CD4-positive, alpha-beta T cell treated with Interleukin-21 for 1 hour (primary cell): ENCODE measurements at regions not wholly inside any gene's neighbourhood (a gene's known extent, or its start where the extent isn't known, plus 50 kb on each side); places are given as distances from the start of the nearest gene placed in this dataset.

Experiments
- DNase-seq: peaks from one replicate; pipeline ENCODE4 v3.0.0-alpha.2; 2020

DNA sequence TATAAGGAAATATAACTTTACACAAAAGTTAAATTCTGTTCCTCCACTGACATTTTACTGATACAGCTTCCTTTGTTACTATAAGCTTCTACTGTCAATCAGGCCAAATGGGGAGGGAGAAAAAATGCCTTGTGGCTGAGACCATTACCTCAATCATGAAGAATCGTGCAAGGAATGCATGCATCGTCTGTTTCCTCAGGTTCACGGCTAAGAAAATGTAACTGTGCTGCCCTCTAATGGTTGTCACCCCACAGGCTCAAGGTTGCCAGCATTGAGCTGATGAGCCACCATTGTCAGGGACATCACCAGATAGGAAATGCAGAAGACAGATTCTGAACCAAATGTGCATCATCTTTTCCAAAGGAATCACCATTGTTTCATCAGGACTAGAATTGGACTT, 426.9 kb downstream of the CDH2 start:
- DNase-seq, result no peak

DNA sequence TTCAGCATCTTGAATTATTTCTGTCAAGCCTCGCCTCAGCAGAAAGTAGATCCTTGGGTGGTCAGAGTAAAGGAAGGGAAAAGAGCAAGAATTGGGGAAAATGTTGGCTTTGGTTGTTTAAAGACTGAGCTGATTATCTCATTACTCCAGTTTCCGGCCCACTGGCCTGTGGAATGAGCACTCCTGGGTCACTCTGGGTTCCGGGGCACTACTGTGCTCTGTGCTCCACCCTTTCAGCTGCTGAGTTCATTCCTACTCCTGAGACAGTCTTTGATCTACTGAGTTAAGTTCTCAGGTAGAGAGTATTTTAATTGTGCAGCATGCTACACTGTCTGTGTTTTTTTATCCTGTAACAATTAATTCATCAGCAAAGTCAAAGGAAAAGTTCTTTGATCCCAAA, 427.7 kb downstream of the CDH2 start:
- no peak for DNase-seq

DNA sequence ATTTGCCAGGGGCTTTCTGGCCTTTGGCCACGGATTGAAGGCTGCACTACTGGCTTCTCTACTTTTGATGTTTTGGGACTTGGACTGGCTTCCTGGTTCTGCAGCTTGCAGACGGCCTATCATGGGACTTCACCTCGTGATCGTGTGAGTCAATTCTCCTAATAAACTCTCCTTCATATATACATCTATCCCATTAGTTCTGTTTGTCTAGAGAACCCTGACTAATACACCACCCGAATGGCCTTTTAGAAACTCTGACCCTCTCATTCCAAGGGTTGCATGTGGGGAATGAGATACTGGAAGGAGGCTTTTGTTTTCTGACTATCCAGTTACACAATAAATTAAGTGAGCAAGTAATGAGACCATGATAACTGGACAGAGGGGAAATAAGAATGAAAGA, 430.7 kb downstream of the CDH2 start:
- DNase-seq, result no peak

DNA sequence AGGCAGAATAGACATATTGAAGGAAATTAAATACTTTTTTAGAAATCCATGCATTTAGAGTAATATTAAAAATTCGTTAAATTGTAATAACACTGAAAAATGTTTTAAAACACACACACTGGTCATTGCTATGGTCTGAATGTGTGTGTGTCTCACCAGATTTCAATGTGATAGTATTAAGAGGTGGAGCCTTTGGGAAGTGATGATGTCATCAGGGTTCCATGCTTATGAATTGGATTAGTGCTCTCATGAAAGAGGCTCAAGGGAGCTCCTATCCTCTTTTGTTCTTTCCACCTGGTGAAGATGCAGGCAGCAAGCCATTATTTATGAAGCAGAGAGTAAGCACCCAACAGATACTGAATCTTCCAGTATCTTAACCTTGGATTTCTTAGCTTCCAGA, 441.8 kb downstream of the CDH2 start:
- no peak for DNase-seq

DNA sequence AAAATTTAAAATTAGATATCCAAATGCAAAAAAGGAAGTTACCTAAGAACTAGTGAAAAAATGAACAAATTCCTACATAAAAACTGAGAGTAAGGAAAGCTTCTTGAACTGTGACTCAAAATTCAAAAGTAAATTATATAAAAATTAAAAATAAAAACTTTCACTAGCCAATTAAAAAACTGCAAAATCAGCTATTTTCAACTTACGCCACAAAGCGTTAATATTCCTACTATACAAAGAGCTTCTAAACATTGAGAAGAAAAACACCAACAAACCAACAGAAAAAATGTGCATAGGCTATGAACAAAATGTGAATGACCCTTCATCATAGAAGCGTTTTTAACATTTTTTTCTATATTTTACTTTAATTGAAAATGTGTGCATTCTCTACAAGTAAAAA, 445.7 kb downstream of the CDH2 start:
- DNase-seq, result no peak

DNA sequence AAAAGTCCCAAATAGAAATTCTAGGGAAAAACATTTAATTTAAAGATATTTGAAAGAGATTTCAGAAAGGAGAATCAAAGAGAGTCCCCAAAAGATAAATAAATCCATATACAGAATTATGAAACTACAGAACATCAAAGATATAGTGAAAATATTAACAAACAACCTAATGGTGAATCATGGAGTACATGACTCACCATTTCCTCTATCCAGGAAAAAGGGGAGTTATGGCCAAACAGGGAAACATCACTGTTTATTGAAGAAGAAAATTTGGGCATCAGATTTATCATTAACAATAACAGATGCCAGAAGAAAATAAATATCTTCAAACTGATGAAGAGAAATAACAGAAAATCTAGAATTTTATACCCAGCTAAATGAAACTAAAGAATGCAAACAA, 448.3 kb downstream of the CDH2 start:
- DNase-seq, result no peak

DNA sequence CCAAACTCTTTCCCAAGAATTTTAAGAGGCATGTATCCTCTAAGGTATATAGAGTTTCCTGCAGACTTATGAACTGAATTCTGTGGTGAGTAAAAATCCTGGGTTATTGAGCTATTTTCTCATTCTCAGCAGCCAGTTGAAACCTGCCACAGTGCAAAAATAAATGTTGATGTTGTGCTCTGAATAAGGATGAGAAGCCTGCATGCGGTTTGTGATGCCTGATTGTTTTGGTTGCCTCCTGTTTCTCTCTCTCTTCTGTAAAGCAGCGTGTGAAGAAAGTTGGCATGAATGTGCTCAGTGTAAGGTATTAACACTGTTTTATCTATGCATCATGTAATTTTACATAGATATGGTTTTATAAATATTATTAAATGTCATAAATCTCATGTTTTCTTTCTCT, 452.6 kb downstream of the CDH2 start:
- no peak for DNase-seq

DNA sequence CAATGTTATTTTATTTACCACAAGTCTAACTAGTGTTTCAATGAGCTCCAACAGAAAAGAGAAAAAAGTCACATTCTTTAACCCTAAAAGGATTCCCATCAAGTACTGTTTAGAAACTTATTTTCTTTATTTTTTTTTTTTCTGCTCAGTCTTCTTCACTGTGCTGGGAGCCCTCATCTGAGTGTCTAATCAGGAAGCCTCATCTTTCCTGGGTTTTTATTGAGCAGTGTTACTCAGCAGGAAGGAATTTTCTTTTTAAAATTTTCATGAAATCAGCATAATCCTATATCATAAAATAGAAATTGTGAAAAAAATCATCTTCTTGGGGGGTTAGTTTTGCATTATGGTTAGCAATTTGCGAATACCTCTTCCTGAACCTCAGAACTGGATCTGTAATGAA, 453.8 kb downstream of the CDH2 start:
- DNase-seq, result no peak

DNA sequence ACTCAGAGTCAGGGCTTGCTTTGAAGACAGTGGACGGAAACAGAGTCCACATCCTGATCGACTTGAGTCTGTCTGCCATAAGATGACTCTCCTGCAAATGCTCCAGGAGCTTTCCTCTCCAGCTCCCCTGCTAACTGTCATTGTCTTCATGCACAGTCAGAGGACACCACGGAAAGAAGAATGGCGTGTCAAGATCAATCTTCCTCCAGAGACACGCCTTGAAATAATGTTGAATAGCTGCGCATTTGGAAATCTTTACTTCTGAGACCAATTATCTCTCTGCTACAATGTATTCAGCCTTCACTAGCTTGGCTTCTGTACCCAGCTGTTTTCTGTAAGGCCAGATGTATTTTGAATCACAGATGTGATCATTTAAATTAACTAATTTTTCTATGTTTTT, 457.2 kb downstream of the CDH2 start:
- no peak for DNase-seq

DNA sequence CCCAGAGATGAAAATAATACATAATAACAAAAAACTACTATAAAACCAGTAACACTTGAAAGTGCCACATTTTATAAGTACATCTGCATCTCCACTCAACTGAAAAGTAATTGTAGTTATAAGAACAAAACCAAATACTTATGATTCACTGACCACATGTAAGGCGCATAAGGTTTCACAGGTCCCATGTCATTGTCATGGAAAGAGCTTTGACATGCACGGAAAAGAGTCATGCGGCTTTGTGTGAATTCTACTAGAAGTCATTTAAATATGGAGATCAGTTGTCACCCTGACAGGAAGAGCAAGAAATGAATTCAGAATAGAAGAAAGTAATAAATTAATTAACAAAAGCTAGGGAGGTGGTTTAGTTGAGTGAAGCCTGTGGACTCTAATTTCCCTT, 459.1 kb downstream of the CDH2 start:
- DNase-seq, result no peak

DNA sequence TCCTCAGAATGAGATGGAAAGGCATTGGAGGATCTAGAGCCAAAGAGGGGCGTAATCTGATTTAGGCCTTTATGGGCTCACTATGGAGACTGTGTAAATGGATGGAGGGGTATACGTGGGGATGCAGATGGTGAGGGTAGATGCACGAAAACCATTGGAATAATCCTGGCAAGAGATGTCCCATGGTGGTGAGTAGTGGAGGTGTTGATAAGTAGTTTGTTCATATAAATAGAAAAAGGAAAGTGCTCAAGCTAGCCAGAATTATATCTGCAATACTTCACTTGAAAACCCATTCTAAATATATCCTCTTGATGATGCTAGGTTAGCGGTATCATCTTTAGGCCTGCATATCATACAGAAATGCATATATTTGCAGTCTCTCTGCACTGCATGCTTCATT, 459.7 kb downstream of the CDH2 start:
- no peak for DNase-seq

DNA sequence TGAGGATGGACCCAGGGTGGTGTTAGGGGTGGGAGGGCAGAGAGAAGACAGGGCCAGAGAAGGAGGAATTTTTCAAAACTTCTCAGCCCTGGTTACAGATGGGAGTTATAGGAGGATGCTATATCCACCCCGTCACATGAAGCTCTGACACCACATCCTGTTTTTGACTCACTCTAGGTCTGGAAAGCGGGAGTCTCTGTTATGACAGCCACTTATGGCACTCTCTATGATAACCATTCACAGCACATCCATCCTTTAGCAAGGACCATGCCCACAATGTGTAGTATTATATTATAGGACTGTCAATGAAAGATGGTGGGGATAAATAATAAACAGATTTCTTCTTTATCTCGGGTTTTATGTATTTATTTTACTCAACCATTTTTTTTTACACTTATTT, 461.2 kb downstream of the CDH2 start:
- DNase-seq, result no peak

DNA sequence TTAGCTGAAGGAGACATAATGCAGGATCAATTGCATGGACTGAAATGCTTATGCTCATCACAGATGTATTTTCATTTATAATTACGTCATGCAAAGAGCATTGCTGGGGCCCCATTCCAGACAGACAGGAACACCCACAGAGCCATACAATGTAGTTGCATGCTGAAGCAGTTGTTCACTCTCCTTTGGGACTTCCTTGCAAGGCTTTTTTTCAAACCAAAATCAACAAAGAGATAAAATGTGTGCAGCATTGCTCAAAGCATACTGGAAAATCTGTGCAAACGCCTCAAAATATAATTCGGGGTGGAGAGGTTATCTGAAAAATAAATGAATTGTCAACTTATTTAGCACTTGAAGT, 463.2 kb downstream of the CDH2 start:
- DNase-seq, result no peak

DNA sequence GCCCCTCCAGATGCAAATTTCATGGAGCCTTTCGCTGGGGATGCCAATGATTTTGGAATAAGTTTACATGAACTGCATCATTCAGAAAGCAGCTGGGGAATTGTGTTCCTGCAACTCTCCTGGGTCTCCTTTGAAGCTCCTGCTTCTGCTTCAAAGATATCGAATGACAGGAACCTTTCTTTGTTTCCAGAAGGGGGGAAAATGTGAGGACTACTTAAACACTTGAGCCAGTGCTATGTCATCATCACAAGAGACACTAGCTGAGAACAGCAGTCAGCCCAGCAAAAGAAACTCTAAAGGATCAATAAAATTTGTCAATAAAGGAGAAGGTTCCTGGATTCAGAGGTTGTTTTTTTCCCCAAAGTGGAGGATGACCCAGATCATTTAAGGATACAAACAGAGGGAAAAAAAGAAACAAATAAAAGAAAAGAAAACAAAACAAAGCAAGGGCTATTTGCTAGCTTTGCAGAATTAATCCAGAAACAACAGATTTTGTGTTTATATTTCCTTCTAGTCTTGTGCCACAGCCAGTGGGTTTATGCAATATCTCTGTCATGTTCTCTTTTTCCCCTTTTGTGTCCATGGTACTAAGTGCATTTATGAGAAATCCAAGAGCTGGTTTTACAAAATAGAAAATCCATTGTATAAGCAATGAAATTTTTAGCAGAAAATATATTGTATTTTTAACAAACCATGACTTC, 463.7 kb downstream of the CDH2 start:
- DNase-seq, result no peak

DNA sequence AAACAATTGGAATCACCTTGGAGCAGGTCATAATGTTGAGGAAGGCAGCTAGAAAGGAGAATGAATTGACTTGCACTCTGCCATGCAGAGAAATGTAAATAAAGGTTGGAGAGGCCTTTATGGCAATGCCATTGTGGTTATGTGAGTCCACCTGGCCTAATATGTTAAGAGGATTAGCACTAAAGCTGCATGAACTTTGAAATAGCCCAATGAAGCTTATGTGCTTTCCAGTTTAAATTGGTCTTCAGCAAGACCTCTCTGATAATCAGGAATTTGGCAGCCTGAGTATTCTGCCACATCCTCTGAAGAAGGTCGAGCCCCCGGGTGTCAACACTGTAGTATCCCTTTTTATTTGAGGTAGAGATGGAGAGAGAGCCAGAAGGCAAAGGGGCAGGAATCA, 464.9 kb downstream of the CDH2 start:
- DNase-seq, result no peak

DNA sequence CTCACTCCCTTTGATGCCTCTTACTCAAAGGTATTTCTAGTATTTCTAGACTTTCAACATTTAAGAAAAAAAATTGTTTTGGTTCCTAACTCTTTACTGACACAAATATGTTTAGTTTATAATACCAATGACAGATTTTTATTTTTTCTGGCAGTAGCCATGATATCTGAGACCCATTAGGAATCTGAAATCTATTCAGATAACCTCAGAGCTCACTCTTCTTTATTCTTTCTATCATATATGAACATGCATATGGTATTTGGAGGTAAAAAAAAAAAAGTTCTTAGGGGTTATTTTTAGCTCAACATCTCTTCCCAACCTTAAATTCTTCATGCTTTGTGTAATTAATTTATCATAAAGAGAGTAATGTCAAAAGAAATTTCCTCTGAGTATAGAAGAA, 465.5 kb downstream of the CDH2 start:
- DNase-seq, result no peak

DNA sequence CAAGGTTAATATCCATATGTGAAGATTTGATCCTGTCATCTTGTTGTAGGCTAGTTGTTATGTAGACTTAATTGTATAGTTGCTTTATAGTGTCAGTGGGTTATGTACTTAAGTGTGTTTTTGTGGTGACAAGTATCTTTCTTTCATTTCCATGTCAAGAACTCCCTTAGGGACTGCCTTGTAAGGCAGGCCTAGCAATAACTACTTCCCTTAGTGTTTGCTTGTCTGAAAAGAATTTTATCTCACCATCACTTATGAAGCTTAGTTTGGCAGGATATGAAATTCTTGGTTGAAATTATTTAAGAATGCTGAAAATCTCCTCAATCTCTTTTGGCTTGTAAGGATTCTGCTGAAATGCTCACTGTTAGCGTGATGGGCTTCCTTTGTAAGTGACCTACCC, 467.6 kb downstream of the CDH2 start:
- no peak for DNase-seq

DNA sequence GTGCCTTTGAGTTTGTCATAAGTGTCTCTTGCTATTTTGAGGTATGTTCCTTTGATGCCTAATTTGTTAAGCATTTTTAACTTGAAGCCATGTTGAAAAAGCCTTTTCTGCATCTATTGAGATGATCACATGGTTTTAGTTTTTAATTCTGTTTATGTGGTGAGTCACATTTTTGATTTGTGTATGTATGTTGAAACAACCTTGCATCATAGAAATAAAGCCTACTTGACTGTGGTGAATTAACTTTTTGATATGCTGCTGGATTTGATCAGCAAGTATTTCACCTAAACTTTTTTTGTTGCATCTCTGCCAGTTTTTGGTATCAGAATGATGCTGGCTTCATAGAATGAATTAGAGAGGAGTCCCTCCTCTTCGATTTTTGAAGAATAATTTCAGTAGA, 469.7 kb downstream of the CDH2 start:
- no peak for DNase-seq

DNA sequence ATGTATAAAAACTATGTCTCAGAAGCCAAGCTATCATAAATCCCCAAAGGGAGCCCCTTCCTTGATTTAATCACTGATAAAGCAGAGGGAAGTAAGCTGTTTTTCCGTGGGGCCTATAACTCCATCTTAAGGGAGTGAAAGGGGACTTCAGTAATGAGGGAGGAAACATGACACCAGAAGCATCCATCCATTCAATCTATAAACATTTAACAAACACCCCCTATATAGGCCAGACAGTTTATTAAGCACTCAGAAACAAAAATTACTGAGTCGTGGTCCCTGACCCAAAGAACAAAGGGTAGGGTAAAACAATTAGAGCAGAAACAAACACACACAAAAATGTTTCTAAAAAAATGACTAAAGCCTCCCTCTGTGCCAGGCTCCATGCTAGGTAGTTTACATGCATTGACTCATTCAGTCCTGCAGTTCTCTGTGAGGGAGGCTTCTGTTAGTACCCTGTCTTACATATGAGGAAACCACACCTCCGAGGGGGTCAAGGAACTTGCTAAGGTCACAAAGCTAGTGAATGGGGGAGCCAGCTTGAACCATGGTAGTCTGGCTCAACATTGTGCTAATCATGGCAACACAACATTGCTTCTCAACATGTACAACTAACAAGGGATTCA, 472.1 kb downstream of the CDH2 start:
- no peak for DNase-seq

DNA sequence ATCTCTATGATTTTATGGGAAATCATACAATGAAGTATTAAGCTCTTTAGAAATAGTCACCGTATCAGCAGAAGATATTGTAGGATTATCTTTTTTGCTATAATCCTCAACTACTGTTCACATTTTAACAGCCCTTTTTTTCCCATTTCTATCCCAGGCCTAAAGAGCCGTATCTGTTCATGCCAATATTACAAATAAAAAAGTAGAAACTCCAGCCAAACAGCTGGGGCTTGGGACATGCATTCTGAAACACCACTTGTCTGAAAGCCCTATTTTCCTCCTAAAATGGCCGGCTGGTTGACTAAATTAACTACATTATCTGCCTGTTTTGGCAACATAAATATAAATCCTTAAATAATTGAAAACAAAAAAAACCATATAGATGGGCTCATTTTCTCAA, 477.8 kb downstream of the CDH2 start:
- no peak for DNase-seq

DNA sequence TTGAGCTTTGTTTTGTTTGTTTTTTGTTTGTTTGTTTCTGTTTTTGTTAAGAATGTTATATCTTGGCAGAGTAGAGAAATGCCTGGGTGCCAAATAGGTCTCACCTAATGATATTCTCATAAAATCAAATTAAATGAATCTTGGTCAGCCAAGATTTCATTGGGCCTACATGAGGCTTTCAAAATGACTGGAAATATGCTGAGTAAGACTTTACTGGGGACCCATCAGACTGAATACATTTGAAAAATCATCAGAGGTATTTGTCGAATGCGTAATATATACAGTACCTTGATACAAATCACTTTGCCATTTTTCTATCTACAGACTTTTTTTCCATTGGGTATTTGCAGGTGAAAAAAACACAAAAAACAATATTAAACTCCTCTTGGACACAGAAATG, 480.8 kb downstream of the CDH2 start:
- DNase-seq, result no peak

DNA sequence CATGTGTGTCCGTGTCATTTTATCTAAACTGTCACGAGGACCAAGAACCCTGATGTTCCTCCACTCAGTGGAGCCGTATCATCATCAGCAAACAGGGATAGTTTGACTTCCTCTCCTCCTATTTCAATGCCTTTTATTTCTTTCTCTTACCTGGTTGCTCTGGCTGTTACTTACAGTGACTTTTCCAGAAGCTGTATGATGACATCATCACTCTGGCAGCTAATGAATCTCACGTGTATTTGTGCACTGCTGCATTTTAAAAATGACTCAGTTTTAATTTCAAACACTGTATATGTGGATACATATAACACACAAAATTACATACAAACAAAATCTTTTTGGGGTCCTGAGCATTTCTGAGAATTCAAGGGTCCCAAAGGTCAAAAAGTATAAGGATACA, 481.4 kb downstream of the CDH2 start:
- no peak for DNase-seq

DNA sequence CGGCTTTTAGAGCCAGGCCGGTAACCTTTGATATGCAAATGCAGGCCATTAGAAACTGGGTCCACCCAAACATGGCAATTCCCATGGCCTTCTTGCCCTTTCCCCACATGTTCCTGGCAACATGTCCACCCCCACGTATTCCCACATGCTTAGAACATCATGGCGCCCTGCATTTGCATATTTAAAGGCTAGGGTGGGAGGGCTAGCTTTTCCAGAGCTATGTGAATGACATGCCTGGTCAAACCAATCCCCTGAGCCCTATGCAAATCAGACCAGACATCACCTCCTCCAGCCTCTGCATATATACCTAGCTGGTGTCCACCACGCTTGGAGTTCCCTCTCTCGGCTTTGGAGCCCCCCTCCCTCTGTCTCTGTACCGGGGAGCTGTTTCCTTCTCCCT, 481.9 kb downstream of the CDH2 start:
- no peak for DNase-seq

DNA sequence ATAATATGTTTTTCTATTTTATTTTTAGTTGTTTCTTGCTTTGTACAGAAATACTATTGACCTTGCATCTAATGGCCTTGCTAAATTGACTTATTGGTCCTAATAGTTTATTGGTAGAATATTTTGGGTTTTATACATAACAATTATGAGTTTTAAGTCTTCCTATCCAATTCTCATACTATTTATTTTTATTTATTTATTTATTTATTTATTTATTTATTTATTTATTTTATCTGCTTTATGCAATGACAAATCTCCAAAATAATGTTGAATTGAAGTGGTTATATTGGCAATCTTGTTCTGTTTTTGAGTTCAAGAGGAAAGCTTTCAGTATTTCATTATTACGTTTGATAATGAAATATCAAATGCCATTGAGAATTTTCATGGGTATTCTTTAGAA, 488.3 kb downstream of the CDH2 start:
- DNase-seq, result no peak

DNA sequence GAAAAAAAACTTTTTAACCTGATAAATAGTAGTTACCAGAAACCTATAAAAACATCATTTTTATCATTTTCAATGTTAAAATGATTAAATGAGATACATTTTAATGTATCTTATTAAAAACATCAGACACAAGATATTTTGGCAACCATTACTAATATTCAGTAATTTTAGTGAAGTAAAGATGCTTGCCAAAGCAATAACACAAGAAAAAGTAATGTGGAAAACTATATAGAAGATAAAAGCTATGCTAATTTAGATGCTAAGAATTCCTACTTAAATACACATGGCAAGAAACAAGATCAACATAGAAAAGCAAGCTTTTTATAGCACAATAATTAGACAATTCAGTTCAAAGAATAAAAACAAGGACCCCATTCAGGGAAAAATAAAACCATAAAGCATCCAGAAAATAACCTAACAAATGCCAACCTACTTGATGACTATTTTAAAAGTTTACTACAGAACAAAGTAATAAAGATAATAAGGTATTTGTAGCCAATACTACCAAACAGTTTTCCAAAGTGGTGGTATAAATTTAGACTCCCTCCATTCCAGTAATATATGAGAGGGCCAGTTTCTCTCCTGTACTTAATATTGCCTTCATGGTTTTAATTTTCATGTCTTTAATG, 489.5 kb downstream of the CDH2 start:
- no peak for DNase-seq
